NCI-H1694 (cell line): ENCODE measurements at regions not wholly inside any gene's neighbourhood (a gene's known extent, or its start where the extent isn't known, plus 50 kb on each side); places are given as distances from the start of the nearest gene placed in this dataset.
"Not testable (repeated sequence)": the region's sequence is repeated elsewhere in the genome, so short reads cannot be mapped to it uniquely, and the experiment has no call there.

Experiments used
- DNase-seq: peaks from one replicate; lab custom pipeline; 2025; lab: John Stamatoyannopoulos, UW

GRCh38 chr2:66242888-66243287, 192.0 kb upstream of the MEIS1 start:
- DNase-seq = not testable (repeated sequence)

GRCh38 chr2:66242099-66242789, 192.7 kb upstream of the MEIS1 start:
- no peak for DNase-seq

GRCh38 chr2:66240286-66240685, 194.6 kb upstream of the MEIS1 start:
- no peak for DNase-seq

- no peak for DNase-seq
These were observed 195.3 kb upstream of the MEIS1 start for GRCh38 chr2:66239655-66240054.

GRCh38 chr2:66237803-66238379, 197.0 kb upstream of the MEIS1 start:
- no peak for DNase-seq

- no peak for DNase-seq
These were observed 197.8 kb upstream of the MEIS1 start for GRCh38 chr2:66236816-66237802.

- DNase-seq = no peak
These were observed 198.7 kb upstream of the MEIS1 start for GRCh38 chr2:66236067-66236685.

- no peak for DNase-seq
These were observed 199.5 kb upstream of the MEIS1 start for GRCh38 chr2:66235428-66235827.

- DNase-seq = no peak
These were observed 200.9 kb upstream of the MEIS1 start for GRCh38 chr2:66233981-66234380.

GRCh38 chr2:66228128-66228547, 206.8 kb upstream of the MEIS1 start:
- DNase-seq = no peak

GRCh38 chr2:66217039-66217585, 217.8 kb upstream of the MEIS1 start:
- DNase-seq = no peak

- no peak for DNase-seq
These were observed 222.2 kb upstream of the MEIS1 start for GRCh38 chr2:66212749-66213148.

- no peak for DNase-seq
These were observed 232.3 kb upstream of the MEIS1 start for GRCh38 chr2:66202586-66202985.

GRCh38 chr2:66201242-66201641, 233.7 kb upstream of the MEIS1 start:
- DNase-seq = no peak

- DNase-seq = no peak
These were observed 236.1 kb upstream of the MEIS1 start for GRCh38 chr2:66198873-66199272.

- DNase-seq = no peak
These were observed 242.0 kb upstream of the MEIS1 start for GRCh38 chr2:66192888-66193287.

- DNase-seq = no peak
These were observed 243.6 kb upstream of the MEIS1 start for GRCh38 chr2:66191311-66191710.

- no peak for DNase-seq
These were observed 245.4 kb upstream of the MEIS1 start for GRCh38 chr2:66189553-66189952.

- DNase-seq = no peak
These were observed 248.4 kb upstream of the MEIS1 start for GRCh38 chr2:66186537-66186936.

GRCh38 chr2:66185497-66186054, 249.3 kb upstream of the MEIS1 start:
- no peak for DNase-seq

GRCh38 chr2:66177128-66177796, 257.7 kb upstream of the MEIS1 start:
- DNase-seq = not testable (repeated sequence)
